ENCODE measurements at regions not wholly inside any gene's neighbourhood (a gene's known extent, or its start where the extent isn't known, plus 50 kb on each side); places are given as distances from the start of the nearest gene placed in this dataset.

- no peak for DNase-seq
Observed at GRCh38 chr4:182174979-182175378, 68.2 kb upstream of the TENM3 start.

- no peak for DNase-seq
Observed at GRCh38 chr4:182175788-182176519, 67.2 kb upstream of the TENM3 start.

GRCh38 chr4:182177166-182177565, 66.0 kb upstream of the TENM3 start:
- no peak for DNase-seq

GRCh38 chr4:182179105-182179504, 64.1 kb upstream of the TENM3 start:
- no peak for DNase-seq

- no peak for DNase-seq
Observed at GRCh38 chr4:182179751-182180150, 63.5 kb upstream of the TENM3 start.

- no peak for DNase-seq
Observed at GRCh38 chr4:182185491-182185890, 57.7 kb upstream of the TENM3 start.

- no peak for DNase-seq
Observed at GRCh38 chr4:182187674-182188073, 55.5 kb upstream of the TENM3 start.

- no peak for DNase-seq
Observed at GRCh38 chr4:182188622-182189021, 54.6 kb upstream of the TENM3 start.

GRCh38 chr4:182189103-182189878, 53.9 kb upstream of the TENM3 start:
- DNase-seq, result no peak

GRCh38 chr4:182190306-182190705, 52.9 kb upstream of the TENM3 start:
- no peak for DNase-seq

- no peak for DNase-seq
Observed at GRCh38 chr4:182192511-182193181, 50.6 kb upstream of the TENM3 start.

- no peak for DNase-seq
Observed at GRCh38 chr4:182193311-182193710, 49.9 kb upstream of the TENM3 start.

All from activated CD4-positive, alpha-beta T cell treated with anti-CD3 and anti-CD28 coated beads, Interleukin-2, amount 50 U/mL, for 16 hours (primary cell).